CD4-positive, alpha-beta T cell treated with Interleukin-10 for 1 hour (primary cell): ENCODE measurements at regions not wholly inside any gene's neighbourhood (a gene's known extent, or its start where the extent isn't known, plus 50 kb on each side); places are given as distances from the start of the nearest gene placed in this dataset.
"Not testable (repeated sequence)": the region's sequence is repeated elsewhere in the genome, so short reads cannot be mapped to it uniquely, and the experiment has no call there.

Source experiments
- DNase-seq: peaks from one replicate; pipeline ENCODE4 v3.0.0-alpha.2; 2020

GRCh38 chr16:72729552-72729951 is 318.4 kb downstream of the ZFHX3 start:
- not testable (repeated sequence) for DNase-seq

GRCh38 chr16:72728516-72728915 is 319.4 kb downstream of the ZFHX3 start:
- no peak for DNase-seq

GRCh38 chr16:72727565-72727964 is 320.4 kb downstream of the ZFHX3 start:
- DNase-seq: no peak

GRCh38 chr16:72725643-72726042 is 322.3 kb downstream of the ZFHX3 start:
- DNase-seq: no peak

GRCh38 chr16:72723781-72724180 is 324.1 kb downstream of the ZFHX3 start:
- DNase-seq: no peak

- no peak for DNase-seq
Observed at GRCh38 chr16:72722552-72722951, 325.4 kb downstream of the ZFHX3 start.

- DNase-seq: no peak
Observed at GRCh38 chr16:72721981-72722380, 325.9 kb downstream of the ZFHX3 start.

- DNase-seq: no peak
Observed at GRCh38 chr16:72715267-72715666, 332.7 kb downstream of the ZFHX3 start.

- no peak for DNase-seq
Observed at GRCh38 chr16:72711823-72712222, 336.1 kb downstream of the ZFHX3 start.

- DNase-seq: no peak
Observed at GRCh38 chr16:72705801-72706200, 342.1 kb downstream of the ZFHX3 start.

GRCh38 chr16:72704746-72705372 is 343.1 kb downstream of the ZFHX3 start:
- no peak for DNase-seq

- no peak for DNase-seq
Observed at GRCh38 chr16:72689851-72690250, 358.1 kb downstream of the ZFHX3 start.

- no peak for DNase-seq
Observed at GRCh38 chr16:72680732-72681131, 367.2 kb downstream of the ZFHX3 start.

GRCh38 chr16:72679856-72680255 is 368.1 kb downstream of the ZFHX3 start:
- no peak for DNase-seq

GRCh38 chr16:72677662-72678447 is 370.1 kb downstream of the ZFHX3 start:
- DNase-seq: no peak

GRCh38 chr16:72673118-72673517 is 374.8 kb downstream of the ZFHX3 start:
- DNase-seq: no peak

- DNase-seq: peak; percentile 9
Observed at GRCh38 chr16:72666267-72666666, 381.7 kb downstream of the ZFHX3 start.

GRCh38 chr16:72665701-72666100 is 382.2 kb downstream of the ZFHX3 start:
- no peak for DNase-seq

GRCh38 chr16:72664509-72665408 is 383.2 kb downstream of the ZFHX3 start:
- DNase-seq: peak; percentile 96

GRCh38 chr16:72664056-72664508 is 383.8 kb downstream of the ZFHX3 start:
- no peak for DNase-seq

GRCh38 chr16:72658888-72659717 is 388.8 kb downstream of the ZFHX3 start:
- DNase-seq: no peak

- DNase-seq: no peak
Observed at GRCh38 chr16:72657791-72658190, 390.1 kb downstream of the ZFHX3 start.
